CD4-positive, alpha-beta T cell treated with Interferon alpha-2 for 1 hour (primary cell): ENCODE measurements at regions not wholly inside any gene's neighbourhood (a gene's known extent, or its start where the extent isn't known, plus 50 kb on each side); places are given as distances from the start of the nearest gene placed in this dataset.

Source experiments
- DNase-seq, 2 donors: peaks; one replicate each; pipeline ENCODE4 v3.0.0-alpha.2; 2020 to 2022

- no peak for DNase-seq
Observed at GRCh38 chr17:77862890-77863813, 95.4 kb upstream of the TNRC6C start.

GRCh38 chr17:77863814-77864161 lies 94.7 kb upstream of the TNRC6C start:
- peak in 1 of 2 donors; percentile 13 for DNase-seq

DNA sequence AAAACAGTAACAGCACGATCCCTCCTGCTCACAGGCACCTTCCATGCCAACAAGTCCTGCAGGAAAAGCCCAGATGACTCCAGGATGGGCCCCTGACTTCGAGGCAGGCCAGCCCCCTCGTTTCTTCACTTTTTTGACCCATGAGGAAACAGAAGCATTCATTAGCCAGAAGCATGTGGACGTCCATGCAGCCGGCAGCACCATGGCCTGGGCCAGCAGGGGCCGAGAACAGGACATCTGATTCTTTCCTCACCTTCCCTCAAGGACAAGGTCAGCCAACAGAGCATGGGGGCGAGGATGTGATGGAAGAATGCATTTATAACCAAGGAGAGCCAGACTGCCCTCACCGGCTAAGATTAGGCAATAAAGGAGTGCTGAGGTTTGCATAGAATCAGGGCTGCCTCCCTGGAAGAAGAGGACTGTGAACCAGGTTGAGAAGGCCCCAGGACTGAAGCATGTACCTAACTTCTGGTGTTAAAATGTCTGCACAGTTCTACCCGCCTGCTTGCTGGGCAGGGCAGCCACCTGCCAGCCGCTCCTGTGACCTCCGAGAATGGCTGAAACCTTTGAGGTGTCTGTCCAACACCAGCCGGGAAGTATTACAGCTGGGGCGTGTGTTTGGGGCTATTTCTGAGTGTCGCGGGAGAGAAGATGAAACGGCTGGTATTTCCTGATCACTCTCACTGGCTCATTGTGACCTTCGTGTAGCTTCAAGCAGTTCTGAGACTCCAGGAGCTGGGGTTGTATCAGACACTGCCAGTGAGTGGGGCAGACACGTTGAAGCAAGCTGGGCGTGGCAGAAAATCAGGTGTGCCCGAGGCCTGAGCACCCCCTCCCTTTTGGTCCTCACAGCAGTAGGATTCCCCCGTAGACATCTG lies 94.0 kb upstream of the TNRC6C start:
- no peak for DNase-seq

DNA sequence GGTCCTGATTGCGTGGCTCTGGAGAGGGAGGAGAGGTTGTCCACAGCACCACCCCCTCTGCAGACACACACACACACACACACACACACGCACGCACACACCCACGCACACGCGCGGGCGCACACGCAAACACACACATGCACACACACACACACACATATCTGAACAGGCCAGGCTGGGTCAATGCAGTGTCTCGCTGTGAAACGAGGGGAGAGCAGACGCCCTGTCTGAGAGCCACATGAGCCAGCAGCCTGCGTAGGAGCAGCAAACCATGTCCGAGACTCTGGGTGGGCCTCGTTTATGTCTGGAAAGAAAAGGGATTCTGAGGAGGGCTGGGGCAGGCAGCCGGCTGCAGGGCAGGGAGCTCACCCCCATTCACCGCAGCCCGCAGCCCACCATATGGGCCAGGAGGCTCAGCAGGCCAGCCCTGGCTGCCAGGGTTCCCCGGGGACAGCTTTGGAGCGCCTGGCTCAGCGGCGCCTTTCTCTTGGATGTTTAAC lies 93.3 kb upstream of the TNRC6C start:
- no peak for DNase-seq

DNA sequence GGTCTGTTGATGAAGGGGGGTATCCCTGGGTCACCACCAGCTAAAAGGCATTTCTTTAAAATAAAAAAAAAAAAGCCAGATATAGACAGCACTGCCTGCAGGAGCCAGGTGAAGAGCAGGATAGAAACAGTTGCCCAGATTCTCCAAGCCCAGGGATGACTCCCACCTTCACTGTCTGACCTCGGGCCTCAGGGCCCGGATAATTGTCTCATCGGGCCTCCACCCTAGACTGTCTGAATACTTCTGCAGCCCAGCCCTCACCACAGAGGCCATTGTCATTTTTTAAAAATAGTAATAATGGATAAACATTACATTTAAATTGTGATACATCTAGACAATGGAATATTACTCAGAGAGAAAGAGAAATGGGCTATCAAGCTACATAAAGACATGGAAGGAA lies 92.8 kb upstream of the TNRC6C start:
- no peak for DNase-seq

- DNase-seq: peak in 1 of 2 donors; percentile 26
Observed at GRCh38 chr17:77867308-77867781, 91.2 kb upstream of the TNRC6C start.

DNA sequence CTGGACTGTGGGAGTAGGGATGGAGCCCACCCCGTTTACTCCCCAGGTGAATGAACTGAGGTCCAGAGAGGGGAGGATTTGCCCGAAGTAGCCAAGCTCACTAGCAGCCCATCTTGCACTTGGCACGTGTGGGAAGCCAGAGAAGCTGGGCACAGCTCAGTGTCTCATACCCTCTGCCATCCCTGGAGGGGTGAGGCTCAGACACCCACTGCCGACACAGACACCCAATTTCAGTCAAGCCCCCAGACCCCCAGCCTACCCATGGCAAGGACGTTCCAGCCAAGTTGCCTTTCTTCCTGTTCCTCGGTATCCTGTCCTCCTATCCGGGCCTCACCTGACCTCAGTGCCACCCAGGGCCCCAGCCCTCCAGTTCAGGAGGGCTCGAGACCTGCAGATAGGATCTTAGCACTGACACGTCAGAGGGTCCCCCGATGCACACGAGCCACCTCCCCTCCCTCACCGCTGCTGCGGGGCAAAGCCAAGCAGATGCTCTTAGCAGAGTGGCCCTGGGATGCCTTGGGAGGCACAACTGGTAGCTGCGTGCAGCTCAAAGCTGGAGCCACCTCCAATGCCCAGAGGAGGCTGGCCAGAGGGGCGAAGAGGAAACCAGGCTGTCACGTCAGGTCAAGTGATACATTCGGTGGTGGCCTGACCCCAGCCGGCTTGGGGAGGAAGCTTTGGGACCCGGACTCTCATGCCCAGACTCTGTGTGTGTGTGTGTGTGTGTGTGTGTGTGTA lies 90.4 kb upstream of the TNRC6C start:
- DNase-seq: no peak

GRCh38 chr17:77869041-77869599 lies 89.4 kb upstream of the TNRC6C start:
- DNase-seq: no peak

GRCh38 chr17:77869665-77870132 lies 88.8 kb upstream of the TNRC6C start:
- peak; percentile 41 to 87 for DNase-seq

DNA sequence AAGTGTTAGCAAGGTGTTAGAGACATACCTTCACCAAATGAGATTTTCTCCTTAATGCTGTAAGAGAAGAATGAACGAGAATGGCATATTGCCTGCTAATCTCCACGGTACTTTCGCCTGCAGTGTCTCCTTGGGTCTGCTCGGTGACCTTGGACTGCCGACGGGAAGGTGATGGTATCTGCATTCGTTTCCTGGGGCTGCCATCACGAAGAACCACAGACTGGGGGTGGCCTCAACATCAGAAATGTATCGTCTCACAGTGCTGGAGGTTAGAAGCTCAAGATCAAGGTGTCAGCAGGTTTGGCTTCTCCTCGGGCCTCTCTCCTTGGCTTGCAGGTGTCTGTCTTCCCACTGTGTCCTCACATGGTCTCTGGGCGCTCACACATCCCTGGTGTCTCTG lies 86.3 kb upstream of the TNRC6C start:
- DNase-seq: peak in 1 of 2 donors; percentile 46

DNA sequence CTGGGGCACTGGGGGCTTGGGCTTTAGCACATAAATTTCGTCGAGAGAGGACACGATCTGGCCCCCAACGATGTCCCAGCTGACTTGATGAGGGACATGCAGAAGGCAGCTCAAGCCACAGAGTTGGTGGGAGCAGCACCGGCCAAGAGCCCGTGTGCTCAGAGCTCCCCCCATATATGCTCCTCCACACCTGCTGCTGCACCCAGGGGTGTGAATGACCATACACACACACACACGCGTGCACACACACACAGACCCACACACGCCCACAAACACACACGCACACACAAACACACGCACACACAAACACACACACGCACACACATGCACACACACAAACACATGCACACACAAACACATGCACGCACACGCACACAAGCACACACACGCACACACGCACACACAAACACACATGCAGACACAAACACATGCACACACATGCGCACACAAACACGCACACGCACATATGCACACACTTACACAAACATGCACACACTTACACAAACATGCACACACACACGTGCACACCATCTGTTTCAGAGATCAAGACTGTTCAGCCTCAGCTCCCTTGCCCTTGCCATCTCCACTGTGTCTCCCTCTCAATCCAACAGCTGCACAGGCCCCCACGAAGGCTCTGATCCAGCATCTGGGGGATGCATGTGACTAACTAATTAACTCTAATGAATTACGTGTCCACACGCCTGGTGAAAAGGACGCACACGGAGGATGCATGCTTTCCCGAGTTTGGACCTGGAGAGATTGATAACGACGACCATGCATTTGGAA lies 85.6 kb upstream of the TNRC6C start:
- DNase-seq: no peak

GRCh38 chr17:77873500-77874302 lies 84.8 kb upstream of the TNRC6C start:
- DNase-seq: peak in 1 of 2 donors; percentile 21

DNA sequence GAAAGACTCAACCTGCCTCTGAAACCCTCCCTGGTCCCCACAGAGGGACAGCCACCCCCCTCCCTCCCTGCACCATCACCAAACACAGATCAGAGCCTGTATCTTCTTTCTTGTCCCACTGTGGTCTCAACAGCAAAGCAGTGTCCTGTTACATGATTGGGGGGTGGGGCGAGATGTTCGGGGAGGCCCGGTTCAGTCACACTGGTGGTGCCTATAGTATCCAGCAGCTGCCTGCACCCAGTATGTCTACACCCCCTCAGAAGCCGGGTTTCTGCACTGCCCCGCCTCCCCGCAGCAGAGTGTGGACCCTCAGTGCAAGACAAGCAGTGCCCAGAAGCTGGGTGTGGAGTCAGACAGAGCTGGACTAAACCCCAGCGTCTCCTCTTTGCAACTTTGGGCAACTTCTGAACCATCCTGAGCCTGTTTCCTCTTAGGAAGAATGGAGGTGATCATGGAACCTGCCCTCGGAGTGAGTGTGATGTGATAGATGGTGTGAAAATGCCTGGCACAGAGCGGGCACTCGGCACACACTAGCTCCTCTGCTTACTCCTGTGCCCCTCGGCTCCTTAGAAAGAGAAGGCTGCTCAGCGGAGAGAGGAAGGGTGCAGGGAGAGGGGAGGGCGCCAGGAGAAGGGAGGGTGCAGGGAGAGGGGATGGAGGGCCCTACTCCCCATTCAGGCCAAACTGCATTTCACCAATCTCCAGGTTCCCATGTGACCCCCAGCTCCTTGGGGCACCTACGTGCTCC lies 84.0 kb upstream of the TNRC6C start:
- no peak for DNase-seq

DNA sequence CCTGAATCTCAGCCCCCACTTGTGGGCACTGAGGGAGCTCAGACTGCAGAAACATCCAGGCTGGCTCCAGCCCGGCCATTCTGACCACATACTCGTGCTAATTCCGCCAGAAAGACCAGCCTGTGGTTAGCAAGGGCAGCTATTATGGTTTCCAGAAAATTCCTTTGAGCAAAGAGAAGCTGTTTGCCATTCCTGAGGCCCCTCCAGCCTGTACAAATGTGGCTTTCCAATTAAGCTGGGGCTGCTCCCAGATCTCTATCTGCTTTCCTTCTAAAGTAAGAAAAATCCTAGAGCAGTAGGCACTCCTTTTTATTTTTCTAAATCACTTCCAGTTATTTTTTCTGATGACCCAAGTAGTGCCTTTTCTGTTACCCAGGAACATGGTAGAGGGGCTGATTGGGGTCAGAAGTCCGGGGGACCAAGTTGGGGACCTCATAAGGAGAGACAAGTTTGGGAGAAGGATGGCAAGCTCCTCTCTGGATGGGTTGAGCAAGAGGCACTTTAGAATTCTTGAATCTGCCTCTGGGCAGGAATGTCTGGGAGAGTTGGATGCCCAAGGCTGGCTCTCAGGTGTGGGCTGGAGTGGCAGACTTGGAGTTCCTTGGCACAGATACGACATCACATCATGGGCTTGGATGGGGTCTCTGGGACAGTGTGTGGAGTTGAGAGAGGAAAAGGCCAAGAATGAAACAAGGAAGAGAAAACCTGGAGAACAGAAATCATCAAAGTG lies 83.3 kb upstream of the TNRC6C start:
- no peak for DNase-seq

- peak in 1 of 2 donors; percentile 62 for DNase-seq
Observed at GRCh38 chr17:77875881-77876509, 82.5 kb upstream of the TNRC6C start.

DNA sequence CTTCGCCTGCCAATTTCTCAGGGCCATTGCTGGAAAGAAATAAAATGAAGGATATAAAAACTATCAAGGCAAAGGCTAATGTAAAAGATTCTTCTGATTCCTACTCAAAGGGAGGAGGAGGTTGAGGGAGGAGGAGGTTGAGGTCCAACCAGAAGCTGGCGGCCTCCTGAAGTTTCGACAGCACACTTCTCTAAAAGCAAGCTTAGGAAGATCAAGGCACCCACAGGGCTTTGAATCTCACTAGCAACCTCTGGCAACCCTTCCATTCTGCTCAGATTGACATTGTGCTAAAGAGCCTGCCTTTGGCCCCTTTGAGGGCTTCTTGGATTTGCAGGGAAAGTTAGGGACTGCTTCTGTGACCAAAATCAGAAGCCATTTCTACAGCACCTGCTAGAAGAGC lies 81.5 kb upstream of the TNRC6C start:
- peak in 1 of 2 donors; percentile 13 for DNase-seq

GRCh38 chr17:77877646-77878355 lies 80.7 kb upstream of the TNRC6C start:
- no peak for DNase-seq
